ENCODE measurements at regions not wholly inside any gene's neighbourhood (a gene's known extent, or its start where the extent isn't known, plus 50 kb on each side); places are given as distances from the start of the nearest gene placed in this dataset.

GRCh38 chr2:236730393-236730792 is 160.8 kb downstream of the ACKR3 start:
- Histone ChIP-seq H3K9me3 (ENCODE audit: insufficient read depth, low read depth, low read length) (peaks cover 2% of the 10 kb centered on the region), H3K27ac (ENCODE audit: low read depth, low read length) (peak overlapping the region; percentile 74), H3K4ac (ENCODE audit: low read depth, low read length) (peak overlapping the region; percentile 53), H2BK5ac (ENCODE audit: low read depth, low read length, poor library complexity) (peak overlapping the region; percentile 95), H4K12ac (ENCODE audit: low read depth, low read length) (peak overlapping the region; percentile 32), H3K27me3 (ENCODE audit: insufficient read depth, low read length) (no peaks in the 10 kb centered on the region), H3K36me3 (ENCODE audit: control insufficient read depth in 1 of 2, insufficient read depth in 2 of 2, low read length in 2 of 2) (no peaks in the 10 kb centered on the region), H3K14ac (ENCODE audit: low read length) (peak overlapping the region; percentile 75), H4K91ac (ENCODE audit: low read depth, low read length) (peak overlapping the region; percentile 92), H3K4me2 (ENCODE audit: low read length) (peak overlapping the region; percentile 8), H3K18ac (ENCODE audit: low read length) (peak overlapping the region; percentile 73), H3K4me3 (ENCODE audit: low read depth, low read length) (no peak overlapping the region), H2AK5ac (ENCODE audit: low read length) (peak overlapping the region; percentile 91), H2BK120ac (ENCODE audit: insufficient read depth, low read length, poor library complexity) (peak overlapping the region; percentile 97), H3K79me1 (ENCODE audit: low read length) (peaks cover 45% of the 10 kb centered on the region), H4K8ac (ENCODE audit: low read depth, low read length) (peak overlapping the region; percentile 68), H3K9ac (ENCODE audit: low read length) (no peak overlapping the region), H2BK12ac (ENCODE audit: low read length) (peak overlapping the region; percentile 89), H3K4me1 (ENCODE audit: control insufficient read depth in 1 of 2, insufficient read depth in 2 of 2, low read length in 2 of 2) (peaks cover 33 to 35% of the 10 kb centered on the region in 2 experiments), H2AFZ (ENCODE audit: insufficient read depth, low read length, poor library complexity) (peak overlapping the region; percentile 20), H3K23ac (ENCODE audit: low read length) (no peak overlapping the region), H3K79me2 (ENCODE audit: control insufficient read depth, insufficient read depth, low read length, poor library complexity) (peaks cover 6% of the 10 kb centered on the region)
- WGBS (ENCODE audit: extremely low coverage, insufficient coverage, insufficient read length) = no CpG with 5 or more reads among the region's 10 CpGs
- peak; percentile 76 to 80 for DNase-seq

GRCh38 chr2:236731767-236732580 is 162.3 kb downstream of the ACKR3 start:
- H3K18ac ChIP-seq (ENCODE audit: low read length) = no peak overlapping the region
- peak overlapping the region; percentile 97 for H2BK120ac ChIP-seq (ENCODE audit: insufficient read depth, low read length, poor library complexity)
- H2AFZ ChIP-seq (ENCODE audit: insufficient read depth, low read length, poor library complexity) = no peak overlapping the region
- no peak overlapping the region for H3K23ac ChIP-seq (ENCODE audit: low read length)
- no CpG with 5 or more reads among the region's 12 CpGs for WGBS (ENCODE audit: extremely low coverage, insufficient coverage, insufficient read length)
- no peak overlapping the region for H4K12ac ChIP-seq (ENCODE audit: low read depth, low read length)
- peak overlapping the region; percentile 74 for H3K27ac ChIP-seq (ENCODE audit: low read depth, low read length)
- H3K4me1 ChIP-seq (ENCODE audit: control insufficient read depth in 1 of 2, insufficient read depth in 2 of 2, low read length in 2 of 2) = peaks cover 40 to 42% of the 10 kb centered on the region in 2 experiments
- H3K9me3 ChIP-seq (ENCODE audit: insufficient read depth, low read depth, low read length) = peaks cover 2% of the 10 kb centered on the region
- peaks cover 6% of the 10 kb centered on the region for H3K79me2 ChIP-seq (ENCODE audit: control insufficient read depth, insufficient read depth, low read length, poor library complexity)
- H2BK12ac ChIP-seq (ENCODE audit: low read length) = peak overlapping the region; percentile 28
- peak overlapping the region; percentile 92 for H4K91ac ChIP-seq (ENCODE audit: low read depth, low read length)
- no peak overlapping the region for H3K4me2 ChIP-seq (ENCODE audit: low read length)
- peak overlapping the region; percentile 55 for H3K14ac ChIP-seq (ENCODE audit: low read length)
- H3K4ac ChIP-seq (ENCODE audit: low read depth, low read length) = no peak overlapping the region
- H2AK5ac ChIP-seq (ENCODE audit: low read length) = peak overlapping the region; percentile 36
- peak; percentile 92 to 96 for DNase-seq
- peak overlapping the region; percentile 70 for H4K8ac ChIP-seq (ENCODE audit: low read depth, low read length)
- H3K9ac ChIP-seq (ENCODE audit: low read length) = no peak overlapping the region
- no peaks in the 10 kb centered on the region for H3K27me3 ChIP-seq (ENCODE audit: insufficient read depth, low read length)
- no peaks in the 10 kb centered on the region for H3K36me3 ChIP-seq (ENCODE audit: control insufficient read depth in 1 of 2, insufficient read depth in 2 of 2, low read length in 2 of 2)
- H2BK5ac ChIP-seq (ENCODE audit: low read depth, low read length, poor library complexity) = peak overlapping the region; percentile 91
- no peak overlapping the region for H3K4me3 ChIP-seq (ENCODE audit: low read depth, low read length)
- peaks cover 50% of the 10 kb centered on the region for H3K79me1 ChIP-seq (ENCODE audit: low read length)

GRCh38 chr2:236733156-236733555 is 163.5 kb downstream of the ACKR3 start:
- Histone ChIP-seq H3K79me2 (ENCODE audit: control insufficient read depth, insufficient read depth, low read length, poor library complexity) (peaks cover 6% of the 10 kb centered on the region), H4K8ac (ENCODE audit: low read depth, low read length) (peak overlapping the region; percentile 66), H3K36me3 (ENCODE audit: control insufficient read depth in 1 of 2, insufficient read depth in 2 of 2, low read length in 2 of 2) (no peaks in the 10 kb centered on the region), H4K12ac (ENCODE audit: low read depth, low read length) (no peak overlapping the region), H3K27ac (ENCODE audit: low read depth, low read length) (peak overlapping the region; percentile 78), H3K14ac (ENCODE audit: low read length) (peak overlapping the region; percentile 64), H3K4me3 (ENCODE audit: low read depth, low read length) (no peak overlapping the region), H2BK120ac (ENCODE audit: insufficient read depth, low read length, poor library complexity) (peak overlapping the region; percentile 50), H3K9ac (ENCODE audit: low read length) (no peak overlapping the region), H2AK5ac (ENCODE audit: low read length) (peak overlapping the region; percentile 66), H2BK5ac (ENCODE audit: low read depth, low read length, poor library complexity) (peak overlapping the region; percentile 38), H3K4ac (ENCODE audit: low read depth, low read length) (peak overlapping the region; percentile 65), H3K27me3 (ENCODE audit: insufficient read depth, low read length) (no peaks in the 10 kb centered on the region), H3K4me1 (ENCODE audit: control insufficient read depth in 1 of 2, insufficient read depth in 2 of 2, low read length in 2 of 2) (peaks cover 40 to 42% of the 10 kb centered on the region in 2 experiments), H3K79me1 (ENCODE audit: low read length) (peaks cover 48% of the 10 kb centered on the region), H2BK12ac (ENCODE audit: low read length) (peak overlapping the region; percentile 81), H3K9me3 (ENCODE audit: insufficient read depth, low read depth, low read length) (peaks cover 2% of the 10 kb centered on the region), H3K4me2 (ENCODE audit: low read length) (no peak overlapping the region), H3K23ac (ENCODE audit: low read length) (no peak overlapping the region), H4K91ac (ENCODE audit: low read depth, low read length) (peak overlapping the region; percentile 78), H2AFZ (ENCODE audit: insufficient read depth, low read length, poor library complexity) (no peak overlapping the region), H3K18ac (ENCODE audit: low read length) (peak overlapping the region; percentile 34)
- DNase-seq = no peak
- WGBS (ENCODE audit: extremely low coverage, insufficient coverage, insufficient read length) = no CpG with 5 or more reads among the region's 3 CpGs

- Histone ChIP-seq H4K8ac (ENCODE audit: low read depth, low read length) (peak overlapping the region; percentile 25), H3K9me3 (ENCODE audit: insufficient read depth, low read depth, low read length) (no peaks in the 10 kb centered on the region), H3K79me2 (ENCODE audit: control insufficient read depth, insufficient read depth, low read length, poor library complexity) (peaks cover 2% of the 10 kb centered on the region), H2BK12ac (ENCODE audit: low read length) (peak overlapping the region; percentile 98), H3K79me1 (ENCODE audit: low read length) (peaks cover 34% of the 10 kb centered on the region), H3K9ac (ENCODE audit: low read length) (no peak overlapping the region), H3K4me2 (ENCODE audit: low read length) (no peak overlapping the region), H4K12ac (ENCODE audit: low read depth, low read length) (no peak overlapping the region), H2AFZ (ENCODE audit: insufficient read depth, low read length, poor library complexity) (no peak overlapping the region), H2AK5ac (ENCODE audit: low read length) (peak overlapping the region; percentile 90), H3K4ac (ENCODE audit: low read depth, low read length) (peak overlapping the region; percentile 69), H3K23ac (ENCODE audit: low read length) (no peak overlapping the region), H3K18ac (ENCODE audit: low read length) (peak overlapping the region; percentile 50), H3K4me3 (ENCODE audit: low read depth, low read length) (no peak overlapping the region), H4K91ac (ENCODE audit: low read depth, low read length) (peak overlapping the region; percentile 86), H2BK120ac (ENCODE audit: insufficient read depth, low read length, poor library complexity) (peak overlapping the region; percentile 81), H3K4me1 (ENCODE audit: control insufficient read depth in 1 of 2, insufficient read depth in 2 of 2, low read length in 2 of 2) (peaks cover 25 to 31% of the 10 kb centered on the region in 2 experiments), H3K36me3 (ENCODE audit: control insufficient read depth in 1 of 2, insufficient read depth in 2 of 2, low read length in 2 of 2) (no peaks in the 10 kb centered on the region), H3K14ac (ENCODE audit: low read length) (peak overlapping the region; percentile 64), H3K27me3 (ENCODE audit: insufficient read depth, low read length) (no peaks in the 10 kb centered on the region), H3K27ac (ENCODE audit: low read depth, low read length) (no peak overlapping the region), H2BK5ac (ENCODE audit: low read depth, low read length, poor library complexity) (peak overlapping the region; percentile 84)
- WGBS (ENCODE audit: extremely low coverage, insufficient coverage, insufficient read length) = no CpG with 5 or more reads among the region's 6 CpGs
- DNase-seq = no peak
These were observed 166.2 kb downstream of the ACKR3 start for GRCh38 chr2:236735825-236736238.
